H9 (cell line): ENCODE measurements at regions not wholly inside any gene's neighbourhood (a gene's known extent, or its start where the extent isn't known, plus 50 kb on each side); places are given as distances from the start of the nearest gene placed in this dataset.

Experiments
- DNase-seq: peaks from one replicate; pipeline ENCODE4 v3.0.0-alpha.2; 2017
- H2AFZ ChIP-seq: one replicate; pipeline ENCODE4 v1.6.1; 2013; ENCODE audit warnings: mild to moderate bottlenecking, low read length, control low read depth, moderate library complexity
- H2AK5ac ChIP-seq: 2 replicates; pipeline ENCODE4 v1.6.1; 2013; ENCODE audit warnings: low read length, control low read depth, mixed read lengths; ENCODE audit not compliant: insufficient read length
- H2BK120ac ChIP-seq: one replicate; pipeline ENCODE4 v1.6.1; 2013; ENCODE audit warnings: low read depth, mild to moderate bottlenecking, low read length, control low read depth, inconsistent platforms; ENCODE audit not compliant: poor library complexity, severe bottlenecking
- H2BK12ac ChIP-seq: 2 replicates; pipeline ENCODE4 v1.6.1; 2013; ENCODE audit warnings: low read length, control low read depth, mixed read lengths, low read depth; ENCODE audit not compliant: insufficient read length
- H2BK15ac ChIP-seq: 2 replicates; pipeline ENCODE4 v1.6.1; 2013; ENCODE audit warnings: low read depth, low read length, control low read depth
- H2BK20ac ChIP-seq: one replicate; pipeline ENCODE4 v1.6.1; 2013; ENCODE audit warnings: low read depth, mild to moderate bottlenecking, low read length, control low read depth, inconsistent platforms; ENCODE audit not compliant: poor library complexity, severe bottlenecking
- H2BK5ac ChIP-seq: 2 replicates; pipeline ENCODE4 v1.6.1; 2013; ENCODE audit warnings: low read length, control low read depth, mixed read lengths; ENCODE audit not compliant: insufficient read length
- H3K14ac ChIP-seq: 2 replicates; pipeline ENCODE4 v1.6.1; 2013; ENCODE audit warnings: low read length, control low read depth; ENCODE audit not compliant: insufficient read depth
- H3K18ac ChIP-seq: 2 replicates; pipeline ENCODE4 v1.6.1; 2013; ENCODE audit warnings: low read depth, mild to moderate bottlenecking, mixed read lengths, low read length, control low read depth; ENCODE audit not compliant: insufficient read length
- H3K23ac ChIP-seq: 2 replicates; pipeline ENCODE4 v1.6.1; 2013; ENCODE audit warnings: low read length, control low read depth, mixed read lengths, low read depth; ENCODE audit not compliant: insufficient read length
- H3K23me2 ChIP-seq: 2 replicates; pipeline ENCODE4 v1.6.1; 2013; ENCODE audit warnings: low read depth, mild to moderate bottlenecking, mixed read lengths, low read length, control low read depth; ENCODE audit not compliant: insufficient read length, poor library complexity, severe bottlenecking
- H3K27ac ChIP-seq: 2 replicates; pipeline ENCODE4 v1.5.1; 2013; ENCODE audit warnings: low read length, control low read depth, mixed read lengths, low read depth; ENCODE audit not compliant: insufficient read length
- H3K27me3 ChIP-seq: 2 replicates; pipeline ENCODE4 v1.6.1; 2013; ENCODE audit warnings: low read length, control low read depth, inconsistent platforms; ENCODE audit not compliant: insufficient read depth
- H3K4ac ChIP-seq: 2 replicates; pipeline ENCODE4 v1.6.1; 2013; ENCODE audit warnings: low read depth, mild to moderate bottlenecking, control low read depth, inconsistent platforms, low read length, moderate library complexity
- H3K4me1 ChIP-seq: 2 replicates; pipeline ENCODE4 v1.6.1; 2013; ENCODE audit warnings: low read length, control low read depth, inconsistent platforms; ENCODE audit not compliant: insufficient read depth
- H3K4me2 ChIP-seq: 2 replicates; pipeline ENCODE4 v1.6.1; 2013; ENCODE audit warnings: low read length, control low read depth, mixed read lengths; ENCODE audit not compliant: insufficient read length, insufficient read depth
- H3K56ac ChIP-seq: 2 replicates; pipeline ENCODE4 v1.6.1; 2013; ENCODE audit warnings: low read depth, mild to moderate bottlenecking, mixed read lengths, low read length, control low read depth; ENCODE audit not compliant: insufficient read length
- H3K79me1 ChIP-seq: 2 replicates; pipeline ENCODE4 v1.6.1; 2013; ENCODE audit warnings: low read depth, mild to moderate bottlenecking, moderate library complexity, low read length, control low read depth, inconsistent platforms; ENCODE audit not compliant: insufficient read depth, poor library complexity, severe bottlenecking
- H3K79me2 ChIP-seq: 2 replicates; pipeline ENCODE4 v1.6.1; 2013; ENCODE audit warnings: low read length, control low read depth, inconsistent platforms; ENCODE audit not compliant: insufficient read depth
- H3K9ac ChIP-seq: 2 replicates; pipeline ENCODE4 v1.6.1; 2013; ENCODE audit warnings: low read length, control low read depth, mixed read lengths; ENCODE audit not compliant: insufficient read length; ENCODE audit errors: extremely low read depth
- H3K9me3 ChIP-seq: one replicate; pipeline ENCODE4 v1.6.1; 2013; ENCODE audit warnings: low read depth, low read length, inconsistent platforms; ENCODE audit not compliant: control insufficient read depth
- H3T11ph ChIP-seq: one replicate; pipeline ENCODE4 v1.6.1; 2013; ENCODE audit warnings: mild to moderate bottlenecking, low read length, control low read depth, inconsistent platforms
- H4K20me1 ChIP-seq: one replicate; pipeline ENCODE4 v1.6.1; 2013; ENCODE audit not compliant: control insufficient read depth, insufficient read length, insufficient read depth
- H4K5ac ChIP-seq: 2 replicates; pipeline ENCODE4 v1.6.1; 2013; ENCODE audit warnings: low read depth, mild to moderate bottlenecking, mixed read lengths, low read length, control low read depth; ENCODE audit not compliant: insufficient read length
- H4K8ac ChIP-seq: replicated peaks from 2 replicates; pipeline ENCODE4 v1.6.1; 2013; ENCODE audit warnings: low read length, control low read depth, mixed read lengths, low read depth; ENCODE audit not compliant: insufficient read length
- H4K91ac ChIP-seq: 2 replicates; pipeline ENCODE4 v1.6.1; 2013; ENCODE audit warnings: low read depth, mild to moderate bottlenecking, moderate library complexity, mixed read lengths, low read length, control low read depth; ENCODE audit not compliant: insufficient read length
- H3K27ac Mint-ChIP-seq, 3 experiments: 2 replicates in 2 of 3; 3 replicates in 1 of 3; pipeline ENCODE4 v1.8.0; 2020 to 2021; ENCODE audit warnings: mixed read lengths in 3 of 3, mild to moderate bottlenecking in 1 of 3, moderate library complexity in 1 of 3
- H3K27me3 Mint-ChIP-seq: 2 replicates; pipeline ENCODE4 v1.8.0; 2021; ENCODE audit warnings: low read depth, mild to moderate bottlenecking, moderate library complexity, mixed read lengths
- H3K36me3 Mint-ChIP-seq, 3 experiments: 2 replicates in 2 of 3; 3 replicates in 1 of 3; pipeline ENCODE4 v1.8.0; 2020 to 2021; ENCODE audit warnings: low read depth in 3 of 3, mixed read lengths in 3 of 3; ENCODE audit not compliant: insufficient read depth in 1 of 3
- H3K4me1 Mint-ChIP-seq, 2 experiments: 2 replicates each; pipeline ENCODE4 v1.8.0; 2020; ENCODE audit warnings: mixed read lengths in 2 of 2
- H3K4me3 Mint-ChIP-seq, 2 experiments: 2 replicates in 1 of 2; 3 replicates in 1 of 2; pipeline ENCODE4 v1.8.0; 2020 to 2021; ENCODE audit warnings: mild to moderate bottlenecking in 2 of 2, mixed read lengths in 2 of 2, moderate library complexity in 1 of 2
- H3K9me3 Mint-ChIP-seq, 2 experiments: 2 replicates in 1 of 2; 3 replicates in 1 of 2; pipeline ENCODE4 v1.8.0; 2020; ENCODE audit warnings: mild to moderate bottlenecking in 2 of 2, mixed read lengths in 2 of 2, moderate library complexity in 1 of 2
- WGBS: extraction: QIAGEN DNeasy Blood & Tissue Kit; methylation state at CpG from one replicate; pipeline ENCODE4 v1.1.7; 2013; ENCODE audit warnings: missing lambda C conversion rate, low lambda C conversion rate, mixed read lengths; ENCODE audit not compliant: insufficient read length; ENCODE audit errors: extremely low coverage; 5-methylcytosine and 5-hydroxymethylcytosine counted together
- TF ChIP-seq, protein P1 (sequence below): fragments of 200-600 bp; sonication (generic); conservative IDR thresholded peaks from 3 replicates; pipeline ENCODE4 v1.8.0; 2021; ENCODE audit warnings: antibody characterized with exemption, mild to moderate bottlenecking

DNA sequence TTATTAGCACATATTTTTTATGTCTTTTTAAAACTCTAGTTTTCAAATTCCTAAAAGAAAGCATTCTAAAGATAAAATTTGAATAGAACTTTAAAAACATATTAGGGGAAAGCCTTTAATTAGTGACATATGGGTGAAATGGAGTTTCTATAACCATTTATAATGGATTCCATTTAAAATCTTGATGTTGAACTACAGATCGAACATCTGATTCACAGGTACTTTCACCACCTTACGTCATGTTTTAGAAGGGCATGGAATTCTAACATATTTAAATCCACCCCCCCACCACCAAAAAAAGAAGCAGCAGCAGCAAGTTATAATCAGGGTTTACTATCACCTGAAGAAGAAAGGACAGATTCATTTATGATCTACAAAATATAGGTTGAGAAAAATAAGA is 298.4 kb downstream of the SMOC2 start:
- WGBS, result no CpG with 5 or more reads among the region's 2 CpGs
- no peak overlapping the region for H3T11ph ChIP-seq
- H4K20me1 ChIP-seq, result no peaks in the 10 kb centered on the region
- H2BK15ac ChIP-seq, result no peak overlapping the region
- H3K27ac ChIP-seq, result no peak overlapping the region
- H3K27me3 ChIP-seq, result no peaks in the 10 kb centered on the region
- no peak overlapping the region for H3K4ac ChIP-seq
- H3K23me2 ChIP-seq, result no peaks in the 10 kb centered on the region
- Mint-ChIP-seq H3K27me3 (no peaks in the 10 kb centered on the region), H3K9me3 (peaks cover 6 to 11% of the 10 kb centered on the region in 2 experiments), H3K36me3 (peaks cover 0 to 5% (median 0%) of the 10 kb centered on the region in 3 experiments; a peak in 2 of 7 replicates), H3K4me1 (peaks cover 9 to 11% of the 10 kb centered on the region in 2 experiments), H3K4me3 (no peak overlapping the region), H3K27ac (no peak overlapping the region)
- H3K14ac ChIP-seq, result no peak overlapping the region
- H2BK5ac ChIP-seq, result no peak overlapping the region
- H2AFZ ChIP-seq, result no peak overlapping the region
- H4K5ac ChIP-seq, result no peak overlapping the region
- no peak overlapping the region for H3K9ac ChIP-seq
- H3K56ac ChIP-seq, result no peak overlapping the region
- H2BK20ac ChIP-seq, result no peak overlapping the region
- H3K79me2 ChIP-seq, result no peaks in the 10 kb centered on the region
- H2BK120ac ChIP-seq, result no peak overlapping the region
- H3K4me1 ChIP-seq, result no peaks in the 10 kb centered on the region
- H3K9me3 ChIP-seq, result no peaks in the 10 kb centered on the region
- no peak overlapping the region for H3K4me2 ChIP-seq
- no peak overlapping the region for H4K8ac ChIP-seq
- DNase-seq, result no peak
- H3K79me1 ChIP-seq, result no peaks in the 10 kb centered on the region
- no peak overlapping the region for H3K18ac ChIP-seq
- H4K91ac ChIP-seq, result no peak overlapping the region
- no peak overlapping the region for H2BK12ac ChIP-seq
- H3K23ac ChIP-seq, result no peak overlapping the region
- H2AK5ac ChIP-seq, result no peak overlapping the region
- TF ChIP-seq, protein P1, sequence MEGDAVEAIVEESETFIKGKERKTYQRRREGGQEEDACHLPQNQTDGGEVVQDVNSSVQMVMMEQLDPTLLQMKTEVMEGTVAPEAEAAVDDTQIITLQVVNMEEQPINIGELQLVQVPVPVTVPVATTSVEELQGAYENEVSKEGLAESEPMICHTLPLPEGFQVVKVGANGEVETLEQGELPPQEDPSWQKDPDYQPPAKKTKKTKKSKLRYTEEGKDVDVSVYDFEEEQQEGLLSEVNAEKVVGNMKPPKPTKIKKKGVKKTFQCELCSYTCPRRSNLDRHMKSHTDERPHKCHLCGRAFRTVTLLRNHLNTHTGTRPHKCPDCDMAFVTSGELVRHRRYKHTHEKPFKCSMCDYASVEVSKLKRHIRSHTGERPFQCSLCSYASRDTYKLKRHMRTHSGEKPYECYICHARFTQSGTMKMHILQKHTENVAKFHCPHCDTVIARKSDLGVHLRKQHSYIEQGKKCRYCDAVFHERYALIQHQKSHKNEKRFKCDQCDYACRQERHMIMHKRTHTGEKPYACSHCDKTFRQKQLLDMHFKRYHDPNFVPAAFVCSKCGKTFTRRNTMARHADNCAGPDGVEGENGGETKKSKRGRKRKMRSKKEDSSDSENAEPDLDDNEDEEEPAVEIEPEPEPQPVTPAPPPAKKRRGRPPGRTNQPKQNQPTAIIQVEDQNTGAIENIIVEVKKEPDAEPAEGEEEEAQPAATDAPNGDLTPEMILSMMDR, result no peak
